CD14-positive monocyte (primary cell): ENCODE measurements at regions not wholly inside any gene's neighbourhood (a gene's known extent, or its start where the extent isn't known, plus 50 kb on each side); places are given as distances from the start of the nearest gene placed in this dataset.

Source experiments
- DNase-seq, 3 donors: peaks; one replicate each; pipeline ENCODE4 v3.0.0-alpha.2; 2011 to 2022
- H2AFZ ChIP-seq: 2 replicates; pipeline ENCODE4 v1.6.0; 2012; ENCODE audit warnings: mild to moderate bottlenecking, low read depth, low read length, inconsistent platforms; ENCODE audit not compliant: insufficient read depth, poor library complexity, severe bottlenecking
- H3K27ac ChIP-seq, 2 donors: 1 replicate in 1 of 2; 2 replicates in 1 of 2; pipeline ENCODE4 v1.5.1; 2012 to 2013; ENCODE audit warnings: low read length in 2 of 2, control low read depth in 1 of 2, inconsistent platforms in 1 of 2, low read depth in 1 of 2, mild to moderate bottlenecking in 1 of 2
- H3K27me3 ChIP-seq, 2 donors: one replicate each; pipeline versions ENCODE4 v1.6.0 to v1.6.1; 2011 to 2013; ENCODE audit warnings: low read length in 2 of 2; ENCODE audit not compliant: control insufficient read depth in 2 of 2, insufficient read depth in 2 of 2
- H3K36me3 ChIP-seq, 2 donors: replicated peaks in 1 of 2; 1 replicate in 1 of 2; 2 replicates in 1 of 2; pipeline versions ENCODE4 v1.5.1 to v1.6.1; 2012 to 2013; ENCODE audit warnings: low read length in 2 of 2, control low read depth in 1 of 2, inconsistent platforms in 1 of 2, mild to moderate bottlenecking in 1 of 2; ENCODE audit not compliant: insufficient read depth in 2 of 2, control insufficient read depth in 1 of 2
- H3K4me1 ChIP-seq, 2 donors: 1 replicate in 1 of 2; 2 replicates in 1 of 2; pipeline versions ENCODE4 v1.5.1 to v1.6.1; 2012 to 2013; ENCODE audit warnings: low read length in 2 of 2, control low read depth in 1 of 2, inconsistent platforms in 1 of 2, mild to moderate bottlenecking in 1 of 2, moderate library complexity in 1 of 2; ENCODE audit not compliant: insufficient read depth in 2 of 2, control insufficient read depth in 1 of 2
- H3K4me2 ChIP-seq: replicated peaks from 2 replicates; pipeline ENCODE3; 2012; ENCODE audit warnings: low read length, moderate library complexity, mild to moderate bottlenecking; ENCODE audit not compliant: poor library complexity, severe bottlenecking; ENCODE audit errors: extremely low read depth
- H3K4me3 ChIP-seq, 3 experiments: fragments of 200-600 bp in 1 of 3; sonication (generic) in 1 of 3; replicated peaks in 1 of 3; 1 replicate in 2 of 3; 2 replicates in 1 of 3; pipeline ENCODE4 v1.5.1; 2011 to 2013; ENCODE audit warnings: low read length in 3 of 3, mild to moderate bottlenecking in 3 of 3, control low read depth in 2 of 3, low read depth in 2 of 3, inconsistent platforms in 1 of 3, moderate library complexity in 1 of 3
- H3K79me2 ChIP-seq: 2 replicates; pipeline ENCODE4 v1.6.0; 2012; ENCODE audit warnings: mild to moderate bottlenecking, control low read depth, inconsistent platforms, low read length, moderate library complexity; ENCODE audit not compliant: insufficient read depth
- H3K9ac ChIP-seq: 2 replicates; pipeline ENCODE4 v1.6.0; 2017; ENCODE audit warnings: low read length, mild to moderate bottlenecking; ENCODE audit not compliant: insufficient read depth, poor library complexity, severe bottlenecking
- H3K9me3 ChIP-seq, 2 donors: replicated peaks in 1 of 2; 1 replicate in 1 of 2; 2 replicates in 1 of 2; pipeline versions ENCODE4 v1.5.1 to v1.6.1; 2012 to 2013; ENCODE audit warnings: low read length in 2 of 2, control low read depth in 1 of 2; ENCODE audit not compliant: control insufficient read depth in 1 of 2, insufficient read depth in 1 of 2
- H4K20me1 ChIP-seq: 2 replicates; pipeline ENCODE4 v1.6.0; 2012; ENCODE audit warnings: mild to moderate bottlenecking, low read length, control low read depth, moderate library complexity; ENCODE audit not compliant: insufficient read depth
- H3K27ac Mint-ChIP-seq, 7 donors: one replicate each; pipeline ENCODE4 v1.8.0; 2020; ENCODE audit warnings: mild to moderate bottlenecking in 7 of 7, mixed read lengths in 7 of 7, moderate library complexity in 6 of 7, inconsistent platforms in 2 of 7
- H3K27me3 Mint-ChIP-seq, 3 donors: one replicate each; pipeline ENCODE4 v1.8.0; 2021 to 2022; ENCODE audit warnings: low read depth in 3 of 3, mild to moderate bottlenecking in 3 of 3, mixed read lengths in 3 of 3, moderate library complexity in 3 of 3, inconsistent platforms in 1 of 3
- H3K36me3 Mint-ChIP-seq, 2 donors: one replicate each; pipeline ENCODE4 v1.8.0; 2020; ENCODE audit warnings: mixed read lengths in 2 of 2, inconsistent platforms in 1 of 2, mild to moderate bottlenecking in 1 of 2
- H3K4me1 Mint-ChIP-seq: one replicate; pipeline ENCODE4 v1.8.0; 2020; ENCODE audit warnings: mild to moderate bottlenecking, mixed read lengths
- H3K4me3 Mint-ChIP-seq, 2 donors: one replicate each; pipeline ENCODE4 v1.8.0; 2020; ENCODE audit warnings: mild to moderate bottlenecking in 2 of 2, mixed read lengths in 2 of 2, moderate library complexity in 1 of 2
- H3K9me3 Mint-ChIP-seq, 7 donors: one replicate each; pipeline ENCODE4 v1.8.0; 2020 to 2022; ENCODE audit warnings: mixed read lengths in 7 of 7, mild to moderate bottlenecking in 6 of 7, moderate library complexity in 6 of 7, inconsistent platforms in 2 of 7
- WGBS: methylation state at CpG from one replicate; pipeline ENCODE4 v1.1.5; 2013; ENCODE audit warnings: missing lambda C conversion rate; ENCODE audit not compliant: insufficient coverage; 5-methylcytosine and 5-hydroxymethylcytosine counted together
- intact Hi-C, 2 donors: fragments of 100-400 bp; cut with micrococcal nuclease; formaldehyde crosslinking; loops; one replicate each; pipeline versions ENCODE4 v1.15.0 to v1.15.1; 2023
- TF ChIP-seq, protein P1 (sequence below): fragments of 200-600 bp; IDR thresholded peaks from one replicate; pipeline ENCODE4 v1.8.0; 2022; ENCODE audit warnings: antibody characterized with exemption, mild to moderate bottlenecking

DNA sequence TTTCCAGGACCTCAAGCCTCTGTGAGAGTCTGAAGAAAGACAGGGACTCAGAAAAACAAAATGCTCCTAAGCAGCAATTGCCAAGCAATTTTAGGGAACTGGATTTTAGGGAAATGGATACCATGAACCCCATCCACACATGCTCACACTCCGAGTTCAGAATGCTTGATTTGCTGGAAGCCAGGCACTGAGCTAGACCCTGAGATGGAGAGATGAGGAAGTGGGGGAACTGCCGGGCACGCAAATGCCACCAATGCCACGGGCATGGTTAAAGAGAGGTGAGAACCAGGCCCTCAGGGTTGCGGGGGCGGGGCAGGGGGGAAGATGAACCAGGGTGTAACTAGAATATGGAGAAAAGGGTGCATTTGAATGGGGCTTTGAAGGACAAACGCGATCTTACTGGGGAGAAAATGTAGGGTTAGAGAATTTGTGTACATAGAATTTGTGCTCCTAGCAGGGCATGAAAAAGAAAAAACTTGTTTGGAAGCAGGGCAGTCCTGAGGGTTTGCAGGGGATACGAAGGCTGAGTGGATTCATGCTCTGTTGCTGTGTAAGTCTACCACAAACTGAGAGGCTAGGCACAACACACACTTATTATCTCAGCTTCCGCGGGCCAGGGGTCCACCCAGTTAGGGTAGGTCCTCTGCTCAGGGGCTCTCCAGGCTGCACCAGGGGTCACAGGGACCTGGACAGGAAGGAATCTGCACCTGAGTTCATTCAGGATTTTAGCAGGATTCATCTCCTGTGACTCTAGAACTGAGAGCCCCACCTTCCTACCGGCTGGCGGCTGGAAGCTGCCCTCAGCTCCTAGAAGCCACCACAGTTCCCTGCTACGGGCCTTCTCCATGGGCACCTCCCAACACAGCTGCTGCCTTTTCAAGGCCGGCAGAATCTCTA, 108.0 kb downstream of the SNX5 start:
- no peaks in the 10 kb centered on the region for H3K79me2 ChIP-seq
- H3K27ac ChIP-seq, result no peak overlapping the region
- TF ChIP-seq, protein P1, sequence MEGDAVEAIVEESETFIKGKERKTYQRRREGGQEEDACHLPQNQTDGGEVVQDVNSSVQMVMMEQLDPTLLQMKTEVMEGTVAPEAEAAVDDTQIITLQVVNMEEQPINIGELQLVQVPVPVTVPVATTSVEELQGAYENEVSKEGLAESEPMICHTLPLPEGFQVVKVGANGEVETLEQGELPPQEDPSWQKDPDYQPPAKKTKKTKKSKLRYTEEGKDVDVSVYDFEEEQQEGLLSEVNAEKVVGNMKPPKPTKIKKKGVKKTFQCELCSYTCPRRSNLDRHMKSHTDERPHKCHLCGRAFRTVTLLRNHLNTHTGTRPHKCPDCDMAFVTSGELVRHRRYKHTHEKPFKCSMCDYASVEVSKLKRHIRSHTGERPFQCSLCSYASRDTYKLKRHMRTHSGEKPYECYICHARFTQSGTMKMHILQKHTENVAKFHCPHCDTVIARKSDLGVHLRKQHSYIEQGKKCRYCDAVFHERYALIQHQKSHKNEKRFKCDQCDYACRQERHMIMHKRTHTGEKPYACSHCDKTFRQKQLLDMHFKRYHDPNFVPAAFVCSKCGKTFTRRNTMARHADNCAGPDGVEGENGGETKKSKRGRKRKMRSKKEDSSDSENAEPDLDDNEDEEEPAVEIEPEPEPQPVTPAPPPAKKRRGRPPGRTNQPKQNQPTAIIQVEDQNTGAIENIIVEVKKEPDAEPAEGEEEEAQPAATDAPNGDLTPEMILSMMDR, result no peak
- H3K27me3 ChIP-seq, result no peaks in the 10 kb centered on the region
- no peaks in the 10 kb centered on the region for H3K4me1 ChIP-seq
- DNase-seq, result peak in 1 of 3 donors; percentile 25
- intact Hi-C loops, result no loop called here
- H4K20me1 ChIP-seq, result no peaks in the 10 kb centered on the region
- no peak overlapping the region for H3K4me2 ChIP-seq
- Mint-ChIP-seq H3K27ac (peak overlapping the region in 1 of 7 donors; percentile 24), H3K4me1 (peaks cover 11% of the 10 kb centered on the region), H3K27me3 (peaks cover 2 to 10% (median 3%) of the 10 kb centered on the region in 3 donors), H3K36me3 (no peaks in the 10 kb centered on the region), H3K4me3 (no peak overlapping the region), H3K9me3 (peaks cover 0 to 4% (median 0%) of the 10 kb centered on the region in 7 donors)
- no peak overlapping the region for H2AFZ ChIP-seq
- no peak overlapping the region for H3K4me3 ChIP-seq
- no peak overlapping the region for H3K9ac ChIP-seq
- no peaks in the 10 kb centered on the region for H3K9me3 ChIP-seq
- whole genome bisulfite sequencing, result 72% methylated on average over 13 of the region's 15 CpGs
- H3K36me3 ChIP-seq, result no peaks in the 10 kb centered on the region

DNA sequence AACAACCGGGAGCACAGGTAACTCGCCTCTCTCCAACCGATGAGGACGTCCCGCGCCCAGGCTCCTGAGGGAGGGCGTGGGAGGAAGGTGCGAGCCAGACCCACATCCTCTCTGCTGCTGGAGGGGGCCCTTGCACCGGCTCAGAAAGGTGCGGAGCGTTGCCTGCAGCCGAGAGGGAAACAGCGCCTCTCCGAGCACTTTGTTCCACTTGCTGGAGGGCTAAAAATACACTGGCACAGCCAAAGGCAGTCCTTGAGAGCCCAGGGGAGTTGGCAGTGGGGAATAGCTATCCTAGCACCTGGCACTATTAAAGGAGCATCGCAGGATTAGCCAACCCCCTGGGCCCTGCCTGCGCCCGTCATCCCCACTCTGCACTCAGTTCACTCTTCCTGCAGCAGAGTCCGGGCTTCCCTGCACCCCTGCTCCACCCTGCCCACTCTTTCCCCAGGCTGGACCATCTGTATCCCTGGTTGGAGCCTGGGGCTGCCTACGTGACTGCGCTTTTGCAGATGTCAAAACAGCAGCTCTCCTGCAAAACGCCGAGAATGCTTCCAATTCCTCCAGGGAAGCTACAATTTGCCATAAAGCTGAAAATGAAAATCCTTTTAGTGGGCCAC, 108.9 kb downstream of the SNX5 start:
- H3K4me3 ChIP-seq, result no peak overlapping the region

More for the DNA sequence above, 108.9 kb downstream of the SNX5 start:
- no peak overlapping the region for H3K4me2 ChIP-seq
- no peaks in the 10 kb centered on the region for H3K36me3 ChIP-seq
- H3K27me3 ChIP-seq, result no peaks in the 10 kb centered on the region
- no peak overlapping the region for H3K9ac ChIP-seq
- H3K79me2 ChIP-seq, result no peaks in the 10 kb centered on the region
- H3K4me1 ChIP-seq, result no peaks in the 10 kb centered on the region
- Mint-ChIP-seq H3K36me3 (no peaks in the 10 kb centered on the region), H3K27me3 (peaks cover 2 to 10% (median 3%) of the 10 kb centered on the region in 3 donors), H3K27ac (no peak overlapping the region), H3K4me1 (peaks cover 11% of the 10 kb centered on the region), H3K9me3 (peaks cover 0 to 4% (median 0%) of the 10 kb centered on the region in 7 donors), H3K4me3 (no peak overlapping the region)
- peak overlapping the region; percentile 8 for H2AFZ ChIP-seq
- TF ChIP-seq, protein P1, result no peak
- H3K9me3 ChIP-seq, result no peaks in the 10 kb centered on the region
- H4K20me1 ChIP-seq, result no peaks in the 10 kb centered on the region
- 49% methylated on average over 15 of the region's 22 CpGs for WGBS
- no peak for DNase-seq
- intact Hi-C loops, result no loop called here
- no peak overlapping the region for H3K27ac ChIP-seq
